Prostate gland (tissue), 2 donors: ENCODE measurements at regions not wholly inside any gene's neighbourhood (a gene's known extent, or its start where the extent isn't known, plus 50 kb on each side); places are given as distances from the start of the nearest gene placed in this dataset.

Experiments
- DNase-seq: peaks from one replicate; pipeline ENCODE4 v3.0.0-alpha.2; 2019; ENCODE audit warnings: low spot score
- H3K27ac ChIP-seq, 2 donors: fragments of 200-600 bp; sonication (generic); 2 replicates each; pipeline ENCODE4 v1.5.1; 2017 to 2019
- H3K27me3 ChIP-seq: fragments of 200-600 bp; sonication (generic); replicated peaks from 2 replicates; pipeline ENCODE4 v1.5.1; 2019; ENCODE audit not compliant: insufficient read depth
- H3K36me3 ChIP-seq, 2 donors: fragments of 200-600 bp; sonication (generic); 1 replicate in 1 of 2; 2 replicates in 1 of 2; pipeline versions ENCODE4 v1.5.1 to v1.8.1; 2017 to 2019
- H3K4me1 ChIP-seq: fragments of 200-600 bp; sonication (generic); replicated peaks from 2 replicates; pipeline ENCODE4 v1.5.1; 2019
- H3K4me3 ChIP-seq, 2 donors: fragments of 200-600 bp; sonication (generic); 2 replicates each; pipeline ENCODE4 v1.5.1; 2017 to 2019
- H3K9me3 ChIP-seq: fragments of 200-600 bp; sonication (generic); 2 replicates; pipeline ENCODE4 v1.5.1; 2017
- POLR2A ChIP-seq: fragments of 450-650 bp; IDR thresholded peaks from one replicate; pipeline ENCODE4 v1.6.1; 2016; ENCODE audit warnings: antibody characterized with exemption, mild to moderate bottlenecking
- POLR2AphosphoS5 ChIP-seq: sonication (generic); formaldehyde crosslinking; IDR thresholded peaks from one replicate; pipeline ENCODE4 v1.6.1; 2017; ENCODE audit warnings: antibody characterized with exemption
- WGBS: methylation state at CpG from one replicate; pipeline ENCODE4 v1.1.5; 2018; 5-methylcytosine and 5-hydroxymethylcytosine counted together
- intact Hi-C: fragments of 100-400 bp; cut with DNase I; formaldehyde crosslinking; loops from one replicate; pipeline ENCODE4 v1.14.2; 2022
- TF ChIP-seq, protein P1 (sequence below), 4 experiments: fragments of 200-600 bp in 2 of 4; fragments of 450-650 bp in 2 of 4; sonication (generic) in 2 of 4; IDR thresholded peaks; 1 replicate in 3 of 4; 2 replicates in 1 of 4; pipeline ENCODE4 v1.5.1; 2016 to 2019; ENCODE audit warnings: antibody characterized with exemption in 4 of 4, mild to moderate bottlenecking in 2 of 4, moderate library complexity in 2 of 4

DNA sequence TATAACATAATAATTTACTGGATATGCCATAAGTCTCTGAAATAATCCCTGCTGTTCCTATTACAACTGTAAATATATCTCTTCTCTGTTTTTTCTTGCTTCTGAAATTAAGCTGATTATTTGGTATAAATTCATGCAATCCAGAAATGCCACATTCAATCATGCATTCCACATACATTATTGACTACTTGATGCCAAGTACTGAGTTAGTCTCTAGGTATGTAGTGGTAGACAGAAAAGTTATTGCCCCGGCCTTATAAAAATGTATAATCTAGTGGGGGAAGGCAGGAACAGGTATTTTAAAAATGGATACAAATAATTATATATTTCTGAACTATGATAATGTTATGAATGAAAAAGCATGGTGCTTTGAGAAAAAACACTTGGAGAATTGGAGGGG lies 338.6 kb upstream of the SNX7 start:
- 91% methylated on average over 1 of the region's 1 CpG for WGBS
- H3K27ac ChIP-seq: no peak overlapping the region
- no peak for DNase-seq
- intact Hi-C loops: no loop called here
- H3K9me3 ChIP-seq: no peaks in the 10 kb centered on the region
- no peaks in the 10 kb centered on the region for H3K36me3 ChIP-seq
- no peaks in the 10 kb centered on the region for H3K4me1 ChIP-seq
- H3K4me3 ChIP-seq: no peak overlapping the region
- TF ChIP-seq, protein P1, sequence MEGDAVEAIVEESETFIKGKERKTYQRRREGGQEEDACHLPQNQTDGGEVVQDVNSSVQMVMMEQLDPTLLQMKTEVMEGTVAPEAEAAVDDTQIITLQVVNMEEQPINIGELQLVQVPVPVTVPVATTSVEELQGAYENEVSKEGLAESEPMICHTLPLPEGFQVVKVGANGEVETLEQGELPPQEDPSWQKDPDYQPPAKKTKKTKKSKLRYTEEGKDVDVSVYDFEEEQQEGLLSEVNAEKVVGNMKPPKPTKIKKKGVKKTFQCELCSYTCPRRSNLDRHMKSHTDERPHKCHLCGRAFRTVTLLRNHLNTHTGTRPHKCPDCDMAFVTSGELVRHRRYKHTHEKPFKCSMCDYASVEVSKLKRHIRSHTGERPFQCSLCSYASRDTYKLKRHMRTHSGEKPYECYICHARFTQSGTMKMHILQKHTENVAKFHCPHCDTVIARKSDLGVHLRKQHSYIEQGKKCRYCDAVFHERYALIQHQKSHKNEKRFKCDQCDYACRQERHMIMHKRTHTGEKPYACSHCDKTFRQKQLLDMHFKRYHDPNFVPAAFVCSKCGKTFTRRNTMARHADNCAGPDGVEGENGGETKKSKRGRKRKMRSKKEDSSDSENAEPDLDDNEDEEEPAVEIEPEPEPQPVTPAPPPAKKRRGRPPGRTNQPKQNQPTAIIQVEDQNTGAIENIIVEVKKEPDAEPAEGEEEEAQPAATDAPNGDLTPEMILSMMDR (IDR thresholded peaks at IDR 0.05): no peak
- TF ChIP-seq POLR2A: no peak
- TF ChIP-seq POLR2AphosphoS5: no peak
- H3K27me3 ChIP-seq: no peaks in the 10 kb centered on the region

DNA sequence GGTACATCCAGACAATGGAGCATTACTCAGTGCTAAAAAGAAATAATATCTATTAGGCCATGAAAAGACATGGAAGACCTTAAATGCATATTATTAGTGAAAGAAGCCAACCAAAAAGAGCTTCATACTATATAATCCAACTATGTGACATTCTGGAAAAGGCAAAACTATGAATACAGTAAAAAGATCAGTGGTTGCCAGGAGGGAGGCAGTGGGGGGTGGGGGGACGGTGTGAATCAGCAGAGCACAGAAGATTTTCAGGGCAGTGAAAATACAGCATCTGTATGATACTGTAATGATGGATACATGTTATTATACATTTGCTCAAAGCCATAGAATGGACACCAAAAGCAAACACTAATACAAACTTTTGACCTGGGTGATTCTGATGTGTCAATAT lies 339.4 kb upstream of the SNX7 start:
- no peaks in the 10 kb centered on the region for H3K4me1 ChIP-seq
- TF ChIP-seq POLR2AphosphoS5 (no peak), POLR2A (no peak)
- TF ChIP-seq, protein P1 (IDR thresholded peaks at IDR 0.05): no peak
- no peaks in the 10 kb centered on the region for H3K27me3 ChIP-seq
- intact Hi-C loops: no loop called here
- no peaks in the 10 kb centered on the region for H3K36me3 ChIP-seq
- no peaks in the 10 kb centered on the region for H3K9me3 ChIP-seq
- WGBS: 91% methylated on average over 1 of the region's 1 CpG
- no peak for DNase-seq
- no peak overlapping the region for H3K4me3 ChIP-seq
- no peak overlapping the region for H3K27ac ChIP-seq

DNA sequence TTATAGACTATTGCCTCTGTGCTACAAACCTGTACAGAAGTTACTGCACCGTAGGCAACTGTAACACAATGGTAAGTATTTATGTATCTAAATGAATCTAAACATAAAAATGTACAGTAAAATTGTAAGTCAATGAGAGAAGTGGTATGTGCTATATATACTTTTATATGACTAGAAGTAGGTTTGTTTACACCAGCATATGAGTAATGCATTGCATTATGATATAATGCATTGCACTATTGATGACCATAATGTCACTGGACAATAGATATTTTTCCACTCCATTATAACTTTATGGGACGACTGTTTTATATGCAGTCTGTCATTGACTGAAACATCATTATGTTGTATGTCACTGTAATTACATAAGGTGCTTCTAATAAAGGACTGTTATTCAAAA lies 340.3 kb upstream of the SNX7 start:
- 86% methylated on average over 2 of the region's 2 CpGs for WGBS
- no peaks in the 10 kb centered on the region for H3K9me3 ChIP-seq
- no peak overlapping the region for H3K27ac ChIP-seq
- TF ChIP-seq POLR2AphosphoS5: no peak
- H3K27me3 ChIP-seq: no peaks in the 10 kb centered on the region
- intact Hi-C loops: no loop called here
- no peaks in the 10 kb centered on the region for H3K4me1 ChIP-seq
- no peak overlapping the region for H3K4me3 ChIP-seq
- H3K36me3 ChIP-seq: no peaks in the 10 kb centered on the region
- DNase-seq: no peak

DNA sequence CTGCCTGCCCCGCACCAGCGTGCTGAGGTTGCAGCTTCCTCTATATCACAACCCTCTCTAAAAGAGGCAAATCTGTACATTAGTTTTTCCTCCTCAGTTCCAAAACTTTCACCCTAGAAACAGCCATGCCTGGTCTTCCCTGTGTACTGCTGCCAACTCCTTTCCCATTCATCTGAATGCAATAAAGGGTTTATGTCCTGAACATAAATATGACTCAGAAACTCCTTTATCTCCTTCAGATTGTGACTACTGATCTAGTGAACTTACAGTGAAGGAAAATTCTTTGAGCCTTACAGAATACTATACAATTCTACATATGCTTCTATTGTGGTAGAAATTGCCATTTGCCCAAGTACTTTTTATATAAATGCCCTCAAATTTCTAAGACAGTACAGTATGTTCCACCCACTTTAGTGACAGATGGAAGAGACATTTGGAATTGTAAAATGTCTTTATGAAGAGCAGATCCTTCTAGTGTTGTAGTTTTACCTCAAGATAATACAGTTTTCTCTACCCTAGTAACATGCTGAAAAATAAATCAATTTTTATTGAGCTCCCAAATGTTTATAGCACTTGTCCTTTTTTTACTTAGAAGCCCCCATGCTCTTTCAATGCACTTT lies 345.1 kb upstream of the SNX7 start:
- DNase-seq: no peak
- intact Hi-C loops: no loop called here
- H3K4me3 ChIP-seq: no peak overlapping the region
- no peak overlapping the region for H3K27ac ChIP-seq
- no peaks in the 10 kb centered on the region for H3K36me3 ChIP-seq
- no peaks in the 10 kb centered on the region for H3K4me1 ChIP-seq
- 72% methylated on average over 2 of the region's 2 CpGs for WGBS
- H3K9me3 ChIP-seq: no peaks in the 10 kb centered on the region
- H3K27me3 ChIP-seq: no peaks in the 10 kb centered on the region
- no peak for TF ChIP-seq POLR2A
- TF ChIP-seq, protein P1 (IDR thresholded peaks at IDR 0.05): no peak
- no peak for TF ChIP-seq POLR2AphosphoS5

DNA sequence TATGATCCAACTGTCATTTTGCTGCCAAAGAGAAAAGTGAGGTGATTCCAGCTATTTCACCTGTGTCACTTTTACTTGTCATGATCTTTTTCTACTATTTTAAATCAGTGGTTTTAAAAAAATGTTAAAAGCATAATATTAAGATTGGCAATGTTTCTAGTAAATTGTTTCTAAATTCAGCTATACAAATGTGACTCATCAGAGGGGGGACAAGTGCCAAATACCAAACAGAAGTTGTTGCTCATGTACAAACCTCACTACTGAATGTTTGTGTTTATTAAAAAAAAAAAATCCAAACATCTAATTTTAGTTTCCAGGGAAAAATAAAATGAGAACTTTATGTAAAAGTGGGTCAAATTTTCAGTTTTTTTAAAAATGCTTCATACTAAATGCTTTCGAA lies 346.2 kb upstream of the SNX7 start:
- no peak for TF ChIP-seq POLR2A
- no peak for TF ChIP-seq POLR2AphosphoS5
- TF ChIP-seq, protein P1 (IDR thresholded peaks at IDR 0.05): no peak
- no peak for DNase-seq
- Histone ChIP-seq H3K27me3 (no peaks in the 10 kb centered on the region), H3K36me3 (no peaks in the 10 kb centered on the region), H3K27ac (no peak overlapping the region), H3K9me3 (no peaks in the 10 kb centered on the region), H3K4me1 (no peaks in the 10 kb centered on the region), H3K4me3 (no peak overlapping the region)
- intact Hi-C loops: no loop called here
- WGBS: 61% methylated on average over 1 of the region's 1 CpG
